COLO829 (cell line): ENCODE measurements at regions not wholly inside any gene's neighbourhood (a gene's known extent, or its start where the extent isn't known, plus 50 kb on each side); places are given as distances from the start of the nearest gene placed in this dataset.

Source experiments
- DNase-seq: peaks from one replicate; pipeline ENCODE4 v3.0.0; 2012; ENCODE audit warnings: low spot score

GRCh38 chr4:79466621-79467020, 58.6 kb upstream of the GK2 start:
- DNase-seq, result no peak
